ENCODE measurements at regions not wholly inside any gene's neighbourhood (a gene's known extent, or its start where the extent isn't known, plus 50 kb on each side); places are given as distances from the start of the nearest gene placed in this dataset.

GRCh38 chr12:76707772-76708171 lies 56.1 kb upstream of the ZDHHC17 start:
- no peak for DNase-seq

GRCh38 chr12:76708296-76708695 lies 55.6 kb upstream of the ZDHHC17 start:
- no peak for DNase-seq

- no peak for DNase-seq
Measured at GRCh38 chr12:76711241-76711640, 52.7 kb upstream of the ZDHHC17 start.

- DNase-seq = no peak
Measured at GRCh38 chr12:76713130-76713529, 50.8 kb upstream of the ZDHHC17 start.

- DNase-seq = no peak
Measured at GRCh38 chr12:76713986-76714385, 49.9 kb upstream of the ZDHHC17 start.
